ENCODE measurements at regions not wholly inside any gene's neighbourhood (a gene's known extent, or its start where the extent isn't known, plus 50 kb on each side); places are given as distances from the start of the nearest gene placed in this dataset.
"Not testable (repeated sequence)": the region's sequence is repeated elsewhere in the genome, so short reads cannot be mapped to it uniquely, and the experiment has no call there.

GRCh38 chr16:13453938-13454553 is 465.9 kb upstream of the ERCC4 start:
- TF ChIP-seq, protein P1, sequence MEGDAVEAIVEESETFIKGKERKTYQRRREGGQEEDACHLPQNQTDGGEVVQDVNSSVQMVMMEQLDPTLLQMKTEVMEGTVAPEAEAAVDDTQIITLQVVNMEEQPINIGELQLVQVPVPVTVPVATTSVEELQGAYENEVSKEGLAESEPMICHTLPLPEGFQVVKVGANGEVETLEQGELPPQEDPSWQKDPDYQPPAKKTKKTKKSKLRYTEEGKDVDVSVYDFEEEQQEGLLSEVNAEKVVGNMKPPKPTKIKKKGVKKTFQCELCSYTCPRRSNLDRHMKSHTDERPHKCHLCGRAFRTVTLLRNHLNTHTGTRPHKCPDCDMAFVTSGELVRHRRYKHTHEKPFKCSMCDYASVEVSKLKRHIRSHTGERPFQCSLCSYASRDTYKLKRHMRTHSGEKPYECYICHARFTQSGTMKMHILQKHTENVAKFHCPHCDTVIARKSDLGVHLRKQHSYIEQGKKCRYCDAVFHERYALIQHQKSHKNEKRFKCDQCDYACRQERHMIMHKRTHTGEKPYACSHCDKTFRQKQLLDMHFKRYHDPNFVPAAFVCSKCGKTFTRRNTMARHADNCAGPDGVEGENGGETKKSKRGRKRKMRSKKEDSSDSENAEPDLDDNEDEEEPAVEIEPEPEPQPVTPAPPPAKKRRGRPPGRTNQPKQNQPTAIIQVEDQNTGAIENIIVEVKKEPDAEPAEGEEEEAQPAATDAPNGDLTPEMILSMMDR (IDR thresholded peaks at IDR 0.05; ENCODE audit: insufficient read depth, low read depth, low read length), result peak; percentile 21
- no peak overlapping the region for H3K4me3 ChIP-seq (ENCODE audit: low read depth, low read length)
- peak; percentile 7 for DNase-seq (ENCODE audit: low read depth)

- no peak overlapping the region for H3K4me3 ChIP-seq (ENCODE audit: low read depth, low read length)
- TF ChIP-seq, protein P1 (IDR thresholded peaks at IDR 0.05; ENCODE audit: insufficient read depth, low read depth, low read length), result no peak
- no peak for DNase-seq (ENCODE audit: low read depth)
Measured at GRCh38 chr16:13463619-13464018, 456.3 kb upstream of the ERCC4 start.

DNA sequence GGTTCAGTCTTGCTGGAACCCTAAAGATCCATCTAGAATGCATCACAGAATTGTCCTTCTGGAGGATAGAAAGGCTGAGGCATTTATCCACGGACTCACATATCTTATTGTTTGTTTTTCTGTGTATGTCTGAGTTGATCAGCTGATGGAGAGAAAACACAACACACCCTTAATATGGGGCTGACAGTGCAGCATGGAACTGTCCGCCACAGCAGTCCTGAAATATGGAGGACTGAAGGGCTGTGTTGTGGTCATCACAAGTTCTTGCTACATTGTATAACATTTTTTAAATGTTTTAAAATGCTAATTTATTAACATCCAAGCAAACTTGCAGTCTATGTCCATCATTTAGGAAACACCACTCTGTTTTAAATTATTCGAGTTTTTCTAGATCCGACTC is 448.9 kb upstream of the ERCC4 start:
- DNase-seq (ENCODE audit: low read depth), result no peak
- no peak overlapping the region for H3K4me3 ChIP-seq (ENCODE audit: low read depth, low read length)
- TF ChIP-seq, protein P1 (IDR thresholded peaks at IDR 0.05; ENCODE audit: insufficient read depth, low read depth, low read length), result no peak

- no peak overlapping the region for H3K4me3 ChIP-seq (ENCODE audit: low read depth, low read length)
- DNase-seq (ENCODE audit: low read depth), result no peak
- TF ChIP-seq, protein P1 (IDR thresholded peaks at IDR 0.05; ENCODE audit: insufficient read depth, low read depth, low read length), result no peak
Measured at GRCh38 chr16:13478991-13479390, 441.0 kb upstream of the ERCC4 start.

- DNase-seq (ENCODE audit: low read depth), result no peak
- TF ChIP-seq, protein P1 (IDR thresholded peaks at IDR 0.05; ENCODE audit: insufficient read depth, low read depth, low read length), result no peak
- no peak overlapping the region for H3K4me3 ChIP-seq (ENCODE audit: low read depth, low read length)
Measured at GRCh38 chr16:13479549-13479948, 440.4 kb upstream of the ERCC4 start.

DNA sequence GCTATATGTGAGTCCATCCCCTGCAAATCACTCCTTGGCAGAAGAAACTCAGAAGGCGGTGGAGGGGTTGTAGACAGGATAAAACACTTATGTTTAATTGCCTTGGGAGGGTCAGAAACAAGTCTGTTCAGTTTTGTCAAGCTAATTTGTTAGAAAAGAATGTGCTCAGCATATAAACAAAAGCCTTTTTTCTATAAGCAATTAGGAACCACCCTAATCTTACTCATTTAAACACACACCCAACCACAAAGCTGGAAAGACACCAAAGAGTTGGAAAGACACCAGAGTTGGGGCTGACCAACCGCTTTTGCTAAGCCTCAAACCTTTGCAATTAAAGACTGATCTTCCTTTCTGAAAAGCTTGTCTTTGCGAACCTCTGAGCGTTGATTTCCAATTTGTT is 439.2 kb upstream of the ERCC4 start:
- DNase-seq (ENCODE audit: low read depth), result no peak
- TF ChIP-seq, protein P1 (IDR thresholded peaks at IDR 0.05; ENCODE audit: insufficient read depth, low read depth, low read length), result no peak
- no peak overlapping the region for H3K4me3 ChIP-seq (ENCODE audit: low read depth, low read length)

DNA sequence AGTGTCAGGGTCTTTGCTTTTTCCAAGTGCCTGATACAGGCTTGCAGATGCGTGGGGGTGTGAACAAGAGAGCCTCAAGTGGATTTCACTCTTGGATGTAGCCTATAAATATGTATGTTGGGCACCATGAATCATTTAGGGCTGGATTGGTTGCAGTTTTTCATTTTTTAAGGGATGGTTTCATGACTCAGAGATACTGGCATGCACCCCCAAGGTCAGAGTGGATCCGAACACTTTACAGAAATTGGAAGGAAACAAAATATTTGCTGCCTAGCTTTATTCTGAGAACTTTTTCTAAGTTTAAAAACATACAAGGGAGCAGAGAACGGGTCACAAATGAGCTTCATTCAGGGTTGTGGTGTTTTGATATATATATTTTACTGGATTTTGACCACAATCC is 436.8 kb upstream of the ERCC4 start:
- no peak overlapping the region for H3K4me3 ChIP-seq (ENCODE audit: low read depth, low read length)
- TF ChIP-seq, protein P1 (IDR thresholded peaks at IDR 0.05; ENCODE audit: insufficient read depth, low read depth, low read length), result no peak
- no peak for DNase-seq (ENCODE audit: low read depth)

DNA sequence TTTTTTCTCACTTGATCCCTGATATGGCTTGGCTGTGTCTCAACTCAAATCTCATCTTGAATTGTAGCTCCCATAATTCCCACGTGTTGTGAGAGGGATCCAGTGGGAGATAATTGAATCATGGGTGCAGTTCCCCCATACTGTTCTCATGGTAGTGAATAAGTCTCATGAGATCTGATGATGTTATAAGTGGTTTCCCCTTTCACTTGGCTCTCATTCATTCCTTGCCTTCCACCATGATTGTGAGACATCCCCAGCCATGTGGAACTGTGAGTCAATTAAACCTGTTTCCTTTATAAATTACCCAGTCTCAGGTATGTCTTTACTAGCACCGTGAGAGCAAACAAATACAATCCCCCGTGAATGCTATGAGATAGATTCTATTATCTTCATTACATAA is 430.5 kb upstream of the ERCC4 start:
- not testable (repeated sequence) for H3K4me3 ChIP-seq (ENCODE audit: low read depth, low read length); DNase-seq (ENCODE audit: low read depth)

Measured in fibroblast of villous mesenchyme (primary cell).